ENCODE measurements at regions not wholly inside any gene's neighbourhood (a gene's known extent, or its start where the extent isn't known, plus 50 kb on each side); places are given as distances from the start of the nearest gene placed in this dataset.

DNA sequence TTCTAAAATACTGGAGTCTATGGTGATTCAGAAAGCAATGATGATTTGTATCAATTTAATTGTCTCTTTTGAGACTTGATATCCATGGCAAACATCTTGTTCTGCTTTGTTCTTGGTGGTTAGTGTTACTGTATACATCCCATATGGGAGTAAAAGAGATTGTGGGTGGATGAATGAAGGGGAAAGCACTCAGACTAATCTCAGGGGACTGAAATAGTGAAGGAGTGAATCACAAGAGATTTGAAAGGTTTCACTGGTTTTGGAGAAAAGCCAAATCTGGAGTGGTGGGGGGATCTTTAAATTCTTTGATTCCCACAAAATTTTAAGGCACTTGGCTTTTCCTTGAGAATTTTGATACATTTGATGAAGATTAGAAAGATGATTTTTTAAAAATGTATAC lies 369.4 kb downstream of the INHBA start:
- Histone ChIP-seq H3K4me1 (peaks cover 0 to 8% (median 0%) of the 10 kb centered on the region in 3 donors), H3K4me3 (no peak overlapping the region), H3K27me3 (no peaks in the 10 kb centered on the region), H3K9me3 (no peaks in the 10 kb centered on the region), H3K27ac (no peak overlapping the region), H3K36me3 (no peaks in the 10 kb centered on the region)
- ATAC-seq = no peak
- TF ChIP-seq EP300 (IDR thresholded peaks at IDR 0.05) (no peak), CTCF (IDR thresholded peaks at IDR 0.05) (no peak), POLR2A (IDR thresholded peaks at IDR 0.05) (no peak), POLR2AphosphoS5 (IDR thresholded peaks at IDR 0.05) (no peak)

DNA sequence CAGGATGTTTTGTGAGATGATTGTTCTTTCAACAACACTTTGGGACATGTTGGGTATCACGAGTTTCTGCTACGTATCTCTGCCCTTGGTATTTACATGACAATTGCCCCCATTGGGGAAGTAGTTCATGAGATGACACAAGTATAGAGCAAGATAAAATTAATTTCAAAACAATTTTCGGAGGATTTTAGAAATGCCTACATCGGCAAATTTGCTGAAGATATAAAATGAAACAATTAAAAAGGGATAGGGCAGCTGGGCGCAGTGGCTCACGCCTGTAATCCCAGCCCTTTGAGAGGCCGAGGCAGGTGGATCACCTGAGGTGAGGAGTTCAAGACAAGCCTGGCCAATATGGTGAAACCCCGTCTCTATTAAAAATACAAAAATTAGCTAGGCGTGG lies 371.7 kb downstream of the INHBA start:
- Histone ChIP-seq H3K27ac (no peak overlapping the region), H3K27me3 (no peaks in the 10 kb centered on the region), H3K9me3 (no peaks in the 10 kb centered on the region), H3K4me3 (no peak overlapping the region), H3K36me3 (no peaks in the 10 kb centered on the region), H3K4me1 (no peaks in the 10 kb centered on the region)
- 85 to 96% methylated on average over 7 to 9 of the region's 9 CpGs for WGBS, 2 donors (ENCODE audit: low coverage in 1 of 2)
- TF ChIP-seq POLR2AphosphoS5 (IDR thresholded peaks at IDR 0.05) = no peak
- TF ChIP-seq CTCF (IDR thresholded peaks at IDR 0.05) = no peak
- no peak for TF ChIP-seq POLR2A (IDR thresholded peaks at IDR 0.05)
- TF ChIP-seq EP300 (IDR thresholded peaks at IDR 0.05) = no peak
- ATAC-seq = no peak

GRCh38 chr7:41328544-41328943 lies 374.3 kb downstream of the INHBA start:
- no peak for TF ChIP-seq POLR2A (IDR thresholded peaks at IDR 0.05)
- TF ChIP-seq CTCF (IDR thresholded peaks at IDR 0.05) = no peak
- no peak for TF ChIP-seq POLR2AphosphoS5 (IDR thresholded peaks at IDR 0.05)
- TF ChIP-seq EP300 (IDR thresholded peaks at IDR 0.05) = no peak
- no peak for ATAC-seq
- no peaks in the 10 kb centered on the region for H3K9me3 ChIP-seq
- no peaks in the 10 kb centered on the region for H3K27me3 ChIP-seq
- no peak overlapping the region for H3K4me3 ChIP-seq
- H3K36me3 ChIP-seq = no peaks in the 10 kb centered on the region
- H3K27ac ChIP-seq = no peak overlapping the region
- 69 to 75% methylated on average over 2 to 3 of the region's 3 CpGs for WGBS, 2 donors (ENCODE audit: low coverage in 1 of 2)
- no peaks in the 10 kb centered on the region for H3K4me1 ChIP-seq

- no peak for ATAC-seq
- no peaks in the 10 kb centered on the region for H3K9me3 ChIP-seq
- no peaks in the 10 kb centered on the region for H3K27me3 ChIP-seq
- TF ChIP-seq EP300 (IDR thresholded peaks at IDR 0.05) = no peak
- no peak for TF ChIP-seq CTCF (IDR thresholded peaks at IDR 0.05)
- TF ChIP-seq POLR2AphosphoS5 (IDR thresholded peaks at IDR 0.05) = no peak
- no peak for TF ChIP-seq POLR2A (IDR thresholded peaks at IDR 0.05)
- WGBS, 2 donors (ENCODE audit: low coverage in 1 of 2) = 76 to 77% methylated on average over 3 of the region's 3 CpGs
- H3K4me3 ChIP-seq = no peak overlapping the region
- H3K4me1 ChIP-seq = no peaks in the 10 kb centered on the region
- H3K36me3 ChIP-seq = no peaks in the 10 kb centered on the region
- no peak overlapping the region for H3K27ac ChIP-seq
Observed at GRCh38 chr7:41328131-41328530, 374.8 kb downstream of the INHBA start.

DNA sequence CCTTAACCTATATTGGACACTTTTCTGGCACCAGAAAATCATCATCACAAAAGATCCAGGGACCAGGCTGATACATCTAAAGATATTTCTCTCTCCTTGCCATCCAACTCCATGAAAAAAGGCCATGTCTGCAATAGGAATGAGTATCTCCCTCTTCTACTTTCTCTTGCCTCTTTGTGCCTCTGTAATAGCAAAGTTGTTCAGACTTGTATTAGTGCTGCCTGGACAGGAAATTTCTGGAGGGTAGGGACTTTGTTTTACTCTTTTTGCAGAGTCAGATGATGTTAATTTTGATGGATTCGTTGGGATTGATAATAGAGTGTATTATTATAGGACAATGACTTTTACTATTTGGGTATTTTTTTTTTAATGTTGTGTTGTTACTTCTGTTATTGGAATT lies 376.3 kb downstream of the INHBA start:
- Histone ChIP-seq H3K9me3 (no peaks in the 10 kb centered on the region), H3K36me3 (no peaks in the 10 kb centered on the region), H3K27me3 (no peaks in the 10 kb centered on the region), H3K27ac (no peak overlapping the region), H3K4me1 (no peaks in the 10 kb centered on the region), H3K4me3 (no peak overlapping the region)
- TF ChIP-seq EP300 (IDR thresholded peaks at IDR 0.05) = no peak
- ATAC-seq = no peak
- 53 to 78% methylated on average over 1 of the region's 1 CpG for WGBS, 2 donors (ENCODE audit: low coverage in 1 of 2)

DNA sequence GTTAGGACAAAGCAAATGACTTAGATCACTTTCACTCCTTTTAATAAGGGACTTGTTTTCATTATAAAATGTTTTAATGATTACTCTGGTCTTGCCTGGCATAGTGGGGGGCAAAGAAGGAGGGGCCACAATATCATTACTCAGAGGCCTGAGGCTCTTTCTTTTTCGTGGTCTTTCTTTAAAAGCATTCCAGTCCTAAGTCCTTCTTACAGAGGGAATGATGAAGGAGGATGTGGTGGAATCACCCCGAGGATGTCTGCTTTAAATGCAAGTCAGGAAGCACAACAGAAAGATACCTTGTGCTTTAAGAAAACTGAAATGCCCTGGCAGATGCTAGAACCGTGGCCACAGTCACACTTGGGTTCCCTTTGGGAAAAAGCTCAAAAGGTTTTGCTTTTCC lies 379.1 kb downstream of the INHBA start:
- ATAC-seq = no peak
- no peak overlapping the region for H3K4me3 ChIP-seq
- 75 to 77% methylated on average over 3 of the region's 3 CpGs for WGBS, 2 donors (ENCODE audit: low coverage in 1 of 2)

More for the DNA sequence above, 379.1 kb downstream of the INHBA start:
- H3K36me3 ChIP-seq = no peaks in the 10 kb centered on the region
- no peak overlapping the region for H3K27ac ChIP-seq
- no peaks in the 10 kb centered on the region for H3K27me3 ChIP-seq
- no peaks in the 10 kb centered on the region for H3K4me1 ChIP-seq
- no peak for TF ChIP-seq POLR2A (IDR thresholded peaks at IDR 0.05)
- no peak for TF ChIP-seq EP300 (IDR thresholded peaks at IDR 0.05)
- no peak for TF ChIP-seq POLR2AphosphoS5 (IDR thresholded peaks at IDR 0.05)
- TF ChIP-seq CTCF (IDR thresholded peaks at IDR 0.05) = no peak
- no peaks in the 10 kb centered on the region for H3K9me3 ChIP-seq
